ENCODE measurements at regions not wholly inside any gene's neighbourhood (a gene's known extent, or its start where the extent isn't known, plus 50 kb on each side); places are given as distances from the start of the nearest gene placed in this dataset.

DNA sequence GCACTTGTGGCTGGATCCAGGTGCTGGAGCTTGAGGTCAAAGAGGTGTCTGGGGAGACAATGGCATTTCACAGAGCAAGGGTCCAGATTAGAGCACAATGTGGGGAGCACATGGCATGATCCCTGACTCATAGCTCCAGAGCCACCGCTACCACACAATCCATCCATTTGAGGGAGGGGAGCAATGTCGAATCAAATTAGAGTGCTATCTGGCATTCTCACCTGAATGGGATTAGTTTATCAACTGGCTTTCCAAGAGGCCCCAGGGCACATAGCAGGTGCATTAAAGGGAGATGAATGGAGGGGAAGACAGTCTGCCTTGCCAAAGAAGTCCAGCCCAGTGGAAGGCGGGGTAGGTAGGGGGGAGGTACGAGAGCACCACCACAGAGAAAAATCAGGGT lies 194.4 kb upstream of the GPR12 start:
- H3K27ac ChIP-seq = no peak overlapping the region
- intact Hi-C loops (cut with DNase I) = no loop called here
- DNase-seq = no peak
- no peaks in the 10 kb centered on the region for H3K4me1 ChIP-seq
- TF ChIP-seq, protein P1, sequence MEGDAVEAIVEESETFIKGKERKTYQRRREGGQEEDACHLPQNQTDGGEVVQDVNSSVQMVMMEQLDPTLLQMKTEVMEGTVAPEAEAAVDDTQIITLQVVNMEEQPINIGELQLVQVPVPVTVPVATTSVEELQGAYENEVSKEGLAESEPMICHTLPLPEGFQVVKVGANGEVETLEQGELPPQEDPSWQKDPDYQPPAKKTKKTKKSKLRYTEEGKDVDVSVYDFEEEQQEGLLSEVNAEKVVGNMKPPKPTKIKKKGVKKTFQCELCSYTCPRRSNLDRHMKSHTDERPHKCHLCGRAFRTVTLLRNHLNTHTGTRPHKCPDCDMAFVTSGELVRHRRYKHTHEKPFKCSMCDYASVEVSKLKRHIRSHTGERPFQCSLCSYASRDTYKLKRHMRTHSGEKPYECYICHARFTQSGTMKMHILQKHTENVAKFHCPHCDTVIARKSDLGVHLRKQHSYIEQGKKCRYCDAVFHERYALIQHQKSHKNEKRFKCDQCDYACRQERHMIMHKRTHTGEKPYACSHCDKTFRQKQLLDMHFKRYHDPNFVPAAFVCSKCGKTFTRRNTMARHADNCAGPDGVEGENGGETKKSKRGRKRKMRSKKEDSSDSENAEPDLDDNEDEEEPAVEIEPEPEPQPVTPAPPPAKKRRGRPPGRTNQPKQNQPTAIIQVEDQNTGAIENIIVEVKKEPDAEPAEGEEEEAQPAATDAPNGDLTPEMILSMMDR (IDR thresholded peaks at IDR 0.05) = no peak
- no peaks in the 10 kb centered on the region for H3K9me3 ChIP-seq
- no peak overlapping the region for H3K4me3 ChIP-seq
- peaks cover 4% of the 10 kb centered on the region for H3K27me3 ChIP-seq (ENCODE audit: low read depth)
- no peaks in the 10 kb centered on the region for H3K36me3 ChIP-seq
- ATAC-seq = no peak

DNA sequence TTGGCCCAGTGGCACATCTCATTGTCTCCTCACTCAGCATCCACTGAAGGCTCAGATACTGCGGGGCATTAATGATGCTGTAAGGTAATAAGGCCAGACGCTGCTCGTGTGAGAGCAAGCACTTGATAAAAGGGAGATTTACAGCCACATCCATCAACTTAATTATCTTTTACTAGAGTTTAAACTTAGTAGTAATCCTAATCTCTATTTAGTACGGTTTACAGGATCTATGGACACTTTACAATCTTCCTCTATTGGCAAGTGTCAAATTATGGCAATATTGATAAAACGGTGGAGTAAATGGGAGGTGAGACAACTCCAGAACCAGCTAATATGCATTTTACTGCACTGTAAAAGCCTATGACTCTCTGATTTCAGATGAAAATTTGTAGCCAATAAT lies 192.7 kb upstream of the GPR12 start:
- TF ChIP-seq, protein P1 (IDR thresholded peaks at IDR 0.05) = no peak
- intact Hi-C loops (cut with DNase I) = no loop called here
- Histone ChIP-seq H3K27ac (no peak overlapping the region), H3K27me3 (ENCODE audit: low read depth) (peaks cover 4% of the 10 kb centered on the region), H3K4me1 (no peaks in the 10 kb centered on the region), H3K9me3 (no peaks in the 10 kb centered on the region), H3K4me3 (no peak overlapping the region), H3K36me3 (no peaks in the 10 kb centered on the region)
- no peak for ATAC-seq
- no peak for DNase-seq

DNA sequence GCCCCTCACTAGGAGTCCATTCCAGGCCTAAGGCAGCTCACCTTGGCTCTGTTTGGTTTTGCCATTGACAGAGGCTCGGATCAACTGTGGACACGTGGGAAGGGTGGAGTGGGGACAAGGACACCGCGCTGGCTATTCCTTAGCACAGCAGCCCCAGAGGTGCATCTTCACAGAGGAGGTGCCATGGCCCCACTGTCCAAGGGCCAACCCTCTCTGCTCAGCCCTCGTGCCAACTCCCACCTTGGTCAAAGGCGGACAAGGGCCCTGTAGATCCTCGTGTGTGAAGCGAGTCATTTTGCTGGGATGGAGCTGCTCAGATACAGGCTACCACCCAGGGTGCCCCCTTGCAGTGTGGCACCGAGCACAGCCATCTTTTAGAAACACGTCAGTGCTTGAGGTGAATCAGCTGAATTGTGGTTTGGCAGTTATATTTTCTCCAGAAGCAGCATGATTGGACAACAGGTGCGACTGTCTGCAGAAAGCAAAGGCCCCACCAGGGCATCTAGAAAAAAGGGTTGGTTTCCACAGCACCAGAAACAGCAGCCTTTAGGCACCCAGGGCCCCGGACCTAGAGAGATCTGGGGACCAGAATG lies 192.1 kb upstream of the GPR12 start:
- no peaks in the 10 kb centered on the region for H3K4me1 ChIP-seq
- H3K36me3 ChIP-seq = no peaks in the 10 kb centered on the region
- TF ChIP-seq, protein P1 (IDR thresholded peaks at IDR 0.05) = no peak
- intact Hi-C loops (cut with DNase I) = no loop called here
- peaks cover 4% of the 10 kb centered on the region for H3K27me3 ChIP-seq (ENCODE audit: low read depth)
- ATAC-seq = no peak
- no peak for DNase-seq
- no peak overlapping the region for H3K27ac ChIP-seq
- no peaks in the 10 kb centered on the region for H3K9me3 ChIP-seq
- H3K4me3 ChIP-seq = no peak overlapping the region

DNA sequence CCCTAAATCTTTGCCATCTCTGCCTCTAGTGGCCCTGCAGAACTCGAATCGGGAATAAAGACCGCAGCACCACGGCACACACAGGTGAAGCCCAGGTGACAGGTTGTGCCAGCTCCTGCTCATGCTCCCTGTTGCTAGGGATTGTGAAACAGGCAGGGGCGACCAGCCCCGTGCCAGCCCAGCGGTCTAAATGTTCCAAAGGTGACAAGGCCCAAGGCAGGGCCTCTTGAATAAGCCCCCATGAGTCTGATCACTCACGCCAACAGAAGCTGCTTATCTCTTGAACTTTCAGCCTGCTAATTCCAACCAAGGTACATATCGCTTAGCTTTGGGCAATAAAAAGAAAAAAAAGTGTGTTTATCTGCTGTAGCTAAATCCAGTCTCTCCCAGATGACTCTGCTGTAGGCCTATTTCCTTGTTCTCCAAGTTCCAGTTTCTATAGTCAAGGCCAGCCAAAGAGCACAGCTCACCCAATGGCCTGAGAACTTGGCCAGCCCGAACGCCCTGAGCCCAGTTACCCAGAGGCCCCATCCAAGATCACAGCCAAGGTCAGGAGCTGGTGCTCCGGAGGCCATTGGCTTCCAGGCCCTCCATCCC lies 191.1 kb upstream of the GPR12 start:
- TF ChIP-seq, protein P1 (IDR thresholded peaks at IDR 0.05) = no peak
- ATAC-seq = peak in 1 of 2 donors; percentile 63
- H3K9me3 ChIP-seq = no peaks in the 10 kb centered on the region
- intact Hi-C loops (cut with DNase I) = no loop called here
- peaks cover 4% of the 10 kb centered on the region for H3K27me3 ChIP-seq (ENCODE audit: low read depth)
- no peak overlapping the region for H3K27ac ChIP-seq
- no peak for DNase-seq
- H3K4me3 ChIP-seq = no peak overlapping the region
- no peaks in the 10 kb centered on the region for H3K4me1 ChIP-seq
- H3K36me3 ChIP-seq = no peaks in the 10 kb centered on the region

DNA sequence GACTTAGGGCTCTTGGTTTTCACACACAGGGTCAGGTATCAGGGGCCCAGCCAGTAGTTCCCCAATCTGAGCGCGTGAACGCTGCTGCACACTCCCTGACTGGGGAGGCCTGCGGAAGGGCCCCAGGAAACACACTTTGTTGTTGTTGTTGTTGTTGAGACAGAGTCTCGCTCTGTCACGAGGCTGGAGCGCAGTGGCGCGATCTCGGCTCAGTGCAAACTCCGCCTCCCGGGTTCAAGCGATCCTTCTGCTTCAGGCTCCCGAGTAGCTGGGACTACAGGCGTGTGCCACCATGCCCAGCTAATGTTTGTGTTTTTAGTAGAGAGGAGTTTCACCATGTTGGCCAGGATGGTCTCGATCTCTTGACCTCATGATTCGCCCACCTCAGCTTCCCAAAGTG lies 190.4 kb upstream of the GPR12 start:
- Histone ChIP-seq H3K4me3 (no peak overlapping the region), H3K27ac (no peak overlapping the region), H3K36me3 (no peaks in the 10 kb centered on the region), H3K4me1 (no peaks in the 10 kb centered on the region), H3K9me3 (no peaks in the 10 kb centered on the region), H3K27me3 (ENCODE audit: low read depth) (peaks cover 4% of the 10 kb centered on the region)
- no peak for ATAC-seq
- intact Hi-C loops (cut with DNase I) = no loop called here
- TF ChIP-seq, protein P1 (IDR thresholded peaks at IDR 0.05) = no peak
- no peak for DNase-seq

Data from lower lobe of right lung (tissue), 2 donors.